Neutrophil (primary cell): ENCODE measurements at regions not wholly inside any gene's neighbourhood (a gene's known extent, or its start where the extent isn't known, plus 50 kb on each side); places are given as distances from the start of the nearest gene placed in this dataset.

ENCODE experiments used
- H3K27ac ChIP-seq: fragments of 200-600 bp; sonication (generic); 2 replicates; pipeline ENCODE4 v1.5.1; 2016; ENCODE audit warnings: mild to moderate bottlenecking, moderate library complexity
- H3K27me3 ChIP-seq: fragments of 200-600 bp; sonication (generic); 2 replicates; pipeline ENCODE4 v1.6.0; 2016; ENCODE audit warnings: mild to moderate bottlenecking
- H3K36me3 ChIP-seq: fragments of 200-600 bp; sonication (generic); 2 replicates; pipeline ENCODE4 v1.5.1; 2017
- H3K4me1 ChIP-seq, 2 experiments: fragments of 200-600 bp in 1 of 2; sonication (generic) in 1 of 2; 1 replicate in 1 of 2; 2 replicates in 1 of 2; pipeline versions ENCODE4 v1.5.1 to v1.6.1; 2013 to 2016; ENCODE audit warnings: low read depth in 1 of 2, low read length in 1 of 2, mild to moderate bottlenecking in 1 of 2, moderate library complexity in 1 of 2; ENCODE audit not compliant: control insufficient read depth in 1 of 2, insufficient read depth in 1 of 2
- H3K4me3 ChIP-seq, 2 experiments: fragments of 200-600 bp in 1 of 2; sonication (generic) in 1 of 2; 1 replicate in 1 of 2; 2 replicates in 1 of 2; pipeline ENCODE4 v1.5.1; 2013 to 2016; ENCODE audit warnings: low read depth in 1 of 2, low read length in 1 of 2, mild to moderate bottlenecking in 1 of 2, moderate library complexity in 1 of 2
- H3K9me3 ChIP-seq: fragments of 200-600 bp; sonication (generic); 2 replicates; pipeline ENCODE4 v1.5.1; 2016
- TF ChIP-seq, protein P1 (sequence below): fragments of 200-600 bp; sonication (generic); IDR thresholded peaks from 2 replicates; pipeline ENCODE4 v1.5.1; 2016; ENCODE audit warnings: antibody characterized with exemption

- Histone ChIP-seq H3K27ac (no peak overlapping the region), H3K4me1 (no peaks in the 10 kb centered on the region), H3K36me3 (no peaks in the 10 kb centered on the region), H3K27me3 (no peaks in the 10 kb centered on the region), H3K9me3 (no peaks in the 10 kb centered on the region), H3K4me3 (no peak overlapping the region)
- TF ChIP-seq, protein P1, sequence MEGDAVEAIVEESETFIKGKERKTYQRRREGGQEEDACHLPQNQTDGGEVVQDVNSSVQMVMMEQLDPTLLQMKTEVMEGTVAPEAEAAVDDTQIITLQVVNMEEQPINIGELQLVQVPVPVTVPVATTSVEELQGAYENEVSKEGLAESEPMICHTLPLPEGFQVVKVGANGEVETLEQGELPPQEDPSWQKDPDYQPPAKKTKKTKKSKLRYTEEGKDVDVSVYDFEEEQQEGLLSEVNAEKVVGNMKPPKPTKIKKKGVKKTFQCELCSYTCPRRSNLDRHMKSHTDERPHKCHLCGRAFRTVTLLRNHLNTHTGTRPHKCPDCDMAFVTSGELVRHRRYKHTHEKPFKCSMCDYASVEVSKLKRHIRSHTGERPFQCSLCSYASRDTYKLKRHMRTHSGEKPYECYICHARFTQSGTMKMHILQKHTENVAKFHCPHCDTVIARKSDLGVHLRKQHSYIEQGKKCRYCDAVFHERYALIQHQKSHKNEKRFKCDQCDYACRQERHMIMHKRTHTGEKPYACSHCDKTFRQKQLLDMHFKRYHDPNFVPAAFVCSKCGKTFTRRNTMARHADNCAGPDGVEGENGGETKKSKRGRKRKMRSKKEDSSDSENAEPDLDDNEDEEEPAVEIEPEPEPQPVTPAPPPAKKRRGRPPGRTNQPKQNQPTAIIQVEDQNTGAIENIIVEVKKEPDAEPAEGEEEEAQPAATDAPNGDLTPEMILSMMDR: no peak
These were observed 1047.6 kb upstream of the FANCL start for GRCh38 chr2:59288771-59289170.

DNA sequence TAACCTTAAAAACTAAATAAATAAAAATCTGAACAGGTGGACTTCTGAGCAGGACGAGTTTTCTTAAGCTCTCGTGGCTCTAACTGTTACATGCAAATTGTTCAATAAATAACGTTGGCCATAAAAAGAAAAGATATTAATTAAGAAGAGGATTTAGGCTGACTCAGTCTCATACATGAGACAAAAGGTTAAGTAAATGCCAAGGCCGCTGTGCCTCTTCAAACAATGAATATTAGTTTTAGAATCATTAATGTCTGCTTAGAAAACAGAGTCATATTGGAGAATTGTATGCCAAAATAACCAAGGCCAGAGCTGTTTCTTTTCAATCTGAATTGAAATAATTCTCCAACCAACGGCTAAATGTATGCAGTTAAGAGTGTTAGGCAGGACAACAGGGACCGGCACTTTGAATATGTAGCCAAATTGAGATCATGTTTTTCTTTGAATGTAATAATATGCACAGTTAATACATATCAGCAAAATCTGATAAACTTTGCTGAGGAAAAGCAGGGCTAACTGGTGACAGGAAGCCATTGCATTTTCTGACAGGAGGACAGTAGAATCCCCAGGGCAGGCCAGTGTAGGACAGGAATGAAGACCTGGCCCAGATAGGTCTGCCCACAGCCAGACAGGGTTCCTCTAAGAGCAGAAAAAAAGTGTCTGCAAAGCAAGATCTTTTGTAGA, 1041.4 kb upstream of the FANCL start:
- Histone ChIP-seq H3K9me3 (no peaks in the 10 kb centered on the region), H3K4me1 (no peaks in the 10 kb centered on the region), H3K36me3 (no peaks in the 10 kb centered on the region), H3K4me3 (no peak overlapping the region), H3K27ac (no peak overlapping the region), H3K27me3 (no peaks in the 10 kb centered on the region)
- TF ChIP-seq, protein P1: no peak

DNA sequence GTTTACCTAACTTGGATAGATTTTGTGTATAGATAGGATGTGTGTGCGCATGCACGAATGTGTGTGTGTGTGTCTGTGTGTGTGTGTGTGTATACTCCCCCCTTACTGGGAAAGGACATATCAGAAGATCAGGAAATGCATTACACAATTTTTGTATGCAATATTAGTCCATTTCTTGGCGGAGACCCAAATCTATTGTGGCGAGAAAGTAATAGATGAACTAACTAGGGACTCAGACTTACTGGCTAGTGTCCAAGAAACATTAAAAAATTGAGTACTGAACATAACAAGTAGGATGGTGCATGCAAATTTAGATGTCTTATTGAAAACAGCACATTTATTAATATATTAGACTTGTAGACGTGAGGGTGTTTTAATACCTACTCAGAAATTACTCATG, 1036.5 kb upstream of the FANCL start:
- TF ChIP-seq, protein P1: no peak
- H3K27me3 ChIP-seq: no peaks in the 10 kb centered on the region
- H3K9me3 ChIP-seq: no peaks in the 10 kb centered on the region
- no peak overlapping the region for H3K4me3 ChIP-seq
- no peaks in the 10 kb centered on the region for H3K36me3 ChIP-seq
- H3K4me1 ChIP-seq: no peaks in the 10 kb centered on the region
- no peak overlapping the region for H3K27ac ChIP-seq

GRCh38 chr2:59276917-59277316, 1035.8 kb upstream of the FANCL start:
- H3K27me3 ChIP-seq: no peaks in the 10 kb centered on the region
- H3K9me3 ChIP-seq: no peaks in the 10 kb centered on the region
- H3K4me3 ChIP-seq: no peak overlapping the region
- H3K27ac ChIP-seq: no peak overlapping the region
- H3K4me1 ChIP-seq: no peaks in the 10 kb centered on the region
- TF ChIP-seq, protein P1: no peak
- H3K36me3 ChIP-seq: no peaks in the 10 kb centered on the region

- no peaks in the 10 kb centered on the region for H3K4me1 ChIP-seq
- H3K9me3 ChIP-seq: no peaks in the 10 kb centered on the region
- no peaks in the 10 kb centered on the region for H3K36me3 ChIP-seq
- no peaks in the 10 kb centered on the region for H3K27me3 ChIP-seq
- no peak overlapping the region for H3K4me3 ChIP-seq
- no peak overlapping the region for H3K27ac ChIP-seq
- TF ChIP-seq, protein P1: no peak
These were observed 1034.9 kb upstream of the FANCL start for GRCh38 chr2:59276033-59276432.
